Prostate gland (tissue), 2 donors: ENCODE measurements at regions not wholly inside any gene's neighbourhood (a gene's known extent, or its start where the extent isn't known, plus 50 kb on each side); places are given as distances from the start of the nearest gene placed in this dataset.
"Not testable (repeated sequence)": the region's sequence is repeated elsewhere in the genome, so short reads cannot be mapped to it uniquely, and the experiment has no call there.

ENCODE experiments used
- DNase-seq: peaks from one replicate; pipeline ENCODE4 v3.0.0-alpha.2; 2019; ENCODE audit warnings: low spot score
- H3K27ac ChIP-seq, 2 donors: fragments of 200-600 bp; sonication (generic); 2 replicates each; pipeline ENCODE4 v1.5.1; 2017 to 2019
- H3K27me3 ChIP-seq: fragments of 200-600 bp; sonication (generic); replicated peaks from 2 replicates; pipeline ENCODE4 v1.5.1; 2019; ENCODE audit not compliant: insufficient read depth
- H3K36me3 ChIP-seq, 2 donors: fragments of 200-600 bp; sonication (generic); 1 replicate in 1 of 2; 2 replicates in 1 of 2; pipeline versions ENCODE4 v1.5.1 to v1.8.1; 2017 to 2019
- H3K4me1 ChIP-seq: fragments of 200-600 bp; sonication (generic); replicated peaks from 2 replicates; pipeline ENCODE4 v1.5.1; 2019
- H3K4me3 ChIP-seq, 2 donors: fragments of 200-600 bp; sonication (generic); 2 replicates each; pipeline ENCODE4 v1.5.1; 2017 to 2019
- H3K9me3 ChIP-seq: fragments of 200-600 bp; sonication (generic); 2 replicates; pipeline ENCODE4 v1.5.1; 2017
- WGBS: methylation state at CpG from one replicate; pipeline ENCODE4 v1.1.5; 2018; 5-methylcytosine and 5-hydroxymethylcytosine counted together
- intact Hi-C: fragments of 100-400 bp; cut with DNase I; formaldehyde crosslinking; loops from one replicate; pipeline ENCODE4 v1.14.2; 2022

DNA sequence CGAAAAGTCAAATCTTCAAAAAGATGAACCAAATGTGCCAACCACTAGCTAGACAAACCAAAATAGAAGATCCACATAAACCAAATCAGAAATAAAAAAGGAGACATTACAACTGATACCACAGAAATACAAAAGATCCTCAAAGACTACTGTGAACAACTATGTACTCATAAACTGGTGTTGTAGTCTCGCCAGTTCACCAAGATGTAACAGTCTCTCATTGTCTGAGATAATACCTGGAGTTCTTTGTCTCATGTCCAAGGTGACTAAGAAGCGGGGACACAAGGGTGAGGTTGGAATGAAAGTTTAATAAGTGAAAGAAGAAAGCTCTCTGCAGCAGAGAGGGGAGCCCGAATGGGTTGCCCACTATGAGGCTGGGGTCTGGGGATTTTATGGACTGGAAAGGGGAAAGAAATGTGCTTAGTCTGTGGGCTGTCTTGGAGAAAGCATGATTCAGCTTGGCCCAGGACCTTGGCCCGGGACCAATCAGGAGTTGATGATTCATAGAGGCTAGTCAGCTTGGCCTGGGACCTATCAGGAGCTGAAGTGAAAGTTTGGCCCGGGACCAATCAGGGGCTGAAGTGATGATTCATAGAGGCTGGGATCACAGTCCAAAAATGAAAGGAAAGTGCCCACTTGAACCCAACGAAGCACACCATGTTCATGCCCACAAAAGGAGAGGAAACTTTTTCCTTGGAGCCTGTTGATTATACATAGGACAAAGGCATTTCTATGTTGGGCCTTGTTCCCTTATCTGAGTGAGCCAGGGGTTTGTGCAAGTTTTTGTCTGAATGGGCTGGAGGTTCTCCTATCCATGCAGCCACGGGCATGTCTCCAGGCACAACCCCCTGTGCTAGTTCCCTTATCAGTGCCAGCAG is 177.1 kb downstream of the SPIN4 start:
- H3K4me1 ChIP-seq, H3K9me3 ChIP-seq, H3K4me3 ChIP-seq, DNase-seq, intact Hi-C loops, H3K36me3 ChIP-seq, H3K27ac ChIP-seq, H3K27me3 ChIP-seq: not testable (repeated sequence)
- no CpG with 5 or more reads among the region's 8 CpGs for WGBS

DNA sequence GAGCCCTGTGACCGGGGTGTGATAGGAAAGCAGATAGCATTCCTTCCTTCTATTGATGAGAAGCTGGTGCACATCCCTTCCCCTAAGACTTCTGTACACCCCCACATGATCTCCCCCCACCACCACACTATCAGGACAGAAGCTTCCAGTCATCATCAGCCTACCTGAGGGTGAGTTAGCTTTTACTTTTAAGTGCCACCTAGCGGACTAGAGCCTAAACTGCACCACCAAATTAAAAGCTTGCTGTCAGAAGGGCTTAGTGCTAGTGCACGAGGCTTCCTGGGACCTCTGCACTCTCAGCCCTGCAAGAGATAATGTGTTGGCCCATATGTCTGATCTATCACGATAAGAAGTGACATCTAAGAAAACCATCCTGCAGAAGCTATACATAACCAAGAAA is 181.7 kb downstream of the SPIN4 start:
- H3K36me3 ChIP-seq, H3K4me1 ChIP-seq, H3K9me3 ChIP-seq, H3K27me3 ChIP-seq, intact Hi-C loops, H3K4me3 ChIP-seq, DNase-seq, H3K27ac ChIP-seq: not testable (repeated sequence)
- WGBS: no CpG with 5 or more reads among the region's 4 CpGs

DNA sequence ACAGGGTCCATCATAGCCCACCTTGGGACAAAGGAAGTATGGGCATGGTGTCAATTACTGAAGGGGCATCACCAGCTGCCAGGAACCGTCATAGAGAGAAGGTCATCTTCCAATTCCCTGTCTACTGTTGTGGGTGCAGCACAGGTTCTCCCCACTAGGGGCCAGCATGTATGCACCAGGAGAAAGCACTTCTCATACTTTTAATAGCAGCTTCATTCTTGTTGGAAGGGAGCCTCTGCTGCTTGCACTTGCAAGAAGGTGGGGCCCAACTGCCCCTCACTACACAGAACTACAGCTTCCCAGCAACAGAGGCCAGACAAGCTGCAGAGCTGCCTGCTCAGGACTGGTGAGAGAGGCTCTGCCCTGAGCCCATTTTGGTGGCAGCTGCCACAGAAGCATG is 182.2 kb downstream of the SPIN4 start:
- H3K27me3 ChIP-seq, H3K36me3 ChIP-seq, H3K4me3 ChIP-seq, H3K27ac ChIP-seq, intact Hi-C loops, H3K4me1 ChIP-seq, DNase-seq, H3K9me3 ChIP-seq: not testable (repeated sequence)
- whole genome bisulfite sequencing: no CpG with 5 or more reads among the region's 1 CpG

DNA sequence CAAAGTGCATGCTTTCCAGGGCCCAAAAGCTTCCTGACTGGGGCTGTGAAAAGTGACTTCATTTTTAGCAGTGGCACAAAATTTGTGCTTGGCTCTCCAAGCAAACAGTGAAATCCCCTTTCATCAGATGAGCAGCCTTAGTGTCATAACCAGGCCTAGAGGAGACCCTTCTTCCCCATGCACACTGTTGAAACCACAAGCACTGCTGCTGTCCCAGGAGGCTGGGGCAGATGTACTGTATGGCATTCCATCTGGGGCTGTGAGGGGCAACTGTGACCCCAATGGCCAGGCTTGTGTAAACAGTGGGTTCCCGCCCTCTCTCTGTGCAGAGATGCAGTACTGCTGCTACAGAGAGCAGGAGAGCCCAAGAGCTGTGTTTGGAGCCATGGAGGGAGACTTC is 184.1 kb downstream of the SPIN4 start:
- H3K27ac ChIP-seq, intact Hi-C loops, DNase-seq, H3K36me3 ChIP-seq, H3K27me3 ChIP-seq, H3K4me3 ChIP-seq, H3K4me1 ChIP-seq, H3K9me3 ChIP-seq: not testable (repeated sequence)
- no CpG with 5 or more reads among the region's 1 CpG for WGBS

DNA sequence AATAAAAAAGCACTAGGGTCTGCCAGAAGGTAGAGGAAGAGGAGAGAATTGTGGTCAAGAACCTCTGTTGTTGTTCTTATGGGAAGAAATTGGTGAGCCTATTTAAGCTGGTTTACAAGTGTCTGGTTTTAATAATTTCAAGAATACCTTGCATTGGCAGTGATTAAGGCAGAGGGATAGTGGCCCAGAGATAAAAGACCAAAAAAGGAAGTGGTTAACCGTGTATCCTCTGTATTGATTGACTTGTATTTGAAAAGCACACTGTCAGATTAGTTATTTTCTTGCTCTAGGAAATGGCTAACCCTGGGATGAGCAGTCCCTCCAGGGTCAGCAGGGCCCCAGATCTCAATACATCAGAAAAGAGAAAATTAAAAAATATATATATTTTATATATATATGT is 190.1 kb downstream of the SPIN4 start:
- intact Hi-C loops: not testable (repeated sequence)
- WGBS: no CpG with 5 or more reads among the region's 1 CpG

DNA sequence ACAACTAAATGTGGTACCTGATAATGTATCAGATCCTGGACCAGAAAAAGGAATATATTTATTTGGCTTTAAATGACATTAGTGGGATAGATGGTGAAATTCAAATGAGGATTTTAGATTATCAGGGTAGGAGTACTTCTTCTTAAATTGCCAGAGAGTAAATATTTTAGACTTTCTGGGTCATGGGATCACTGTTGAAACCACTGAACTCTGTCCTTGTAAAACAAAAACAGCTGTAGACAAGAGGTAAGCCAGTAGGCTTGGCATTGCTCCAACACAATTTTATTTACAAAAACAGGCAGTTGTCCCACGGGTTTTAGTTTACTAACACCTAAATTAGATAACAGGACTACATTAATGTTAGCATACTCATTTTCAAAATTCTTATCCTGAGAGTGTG is 190.8 kb downstream of the SPIN4 start:
- H3K27me3 ChIP-seq, H3K27ac ChIP-seq, H3K4me1 ChIP-seq, DNase-seq, H3K4me3 ChIP-seq, intact Hi-C loops, H3K9me3 ChIP-seq, H3K36me3 ChIP-seq: not testable (repeated sequence)
- no CpG with 5 or more reads among the region's 1 CpG for WGBS

More for the DNA sequence above, 190.1 kb downstream of the SPIN4 start:
- H3K9me3 ChIP-seq, H3K27ac ChIP-seq, H3K27me3 ChIP-seq, DNase-seq, H3K36me3 ChIP-seq, H3K4me1 ChIP-seq, H3K4me3 ChIP-seq: not testable (repeated sequence)

DNA sequence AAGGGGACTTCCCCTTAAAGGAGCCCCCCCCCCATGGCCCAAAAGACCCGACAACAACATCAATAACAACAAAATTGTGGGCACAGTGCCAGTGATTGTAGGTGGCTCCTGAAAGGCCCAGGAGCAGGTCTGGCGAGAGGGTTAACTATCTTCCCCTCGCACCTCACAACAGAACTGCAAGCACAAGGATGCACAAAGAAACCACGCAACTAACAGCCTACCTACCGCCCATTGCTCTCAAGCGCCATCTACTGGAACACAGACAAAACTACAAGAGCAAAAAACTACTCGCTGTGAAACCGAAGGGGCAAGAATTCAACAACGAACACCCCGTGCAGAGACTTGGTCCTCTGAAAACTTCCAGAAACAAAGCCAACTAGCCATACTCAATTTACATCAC is 205.6 kb downstream of the SPIN4 start:
- intact Hi-C loops, H3K9me3 ChIP-seq, DNase-seq, H3K4me1 ChIP-seq, H3K36me3 ChIP-seq, H3K4me3 ChIP-seq, H3K27ac ChIP-seq, H3K27me3 ChIP-seq: not testable (repeated sequence)
- no CpG with 5 or more reads among the region's 10 CpGs for WGBS

DNA sequence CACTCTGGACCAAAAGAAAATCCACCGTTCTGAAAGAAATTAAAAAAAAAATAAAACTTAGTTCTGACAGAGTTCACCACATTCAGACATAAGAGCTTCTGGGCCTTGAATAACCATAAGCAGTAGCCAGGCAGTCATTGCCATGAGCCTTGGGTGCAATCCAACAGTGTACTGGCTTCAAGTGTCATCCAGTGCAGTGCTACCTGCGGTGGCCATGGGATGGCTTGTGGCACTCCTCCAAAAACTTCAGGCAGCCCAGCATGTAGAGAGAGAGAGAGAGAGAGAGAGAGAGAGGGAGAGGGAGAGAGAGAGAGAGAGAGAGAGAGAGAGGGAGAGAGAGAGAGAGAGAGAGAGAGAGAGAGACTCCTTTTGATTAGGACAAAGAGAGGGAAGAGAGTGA is 208.5 kb downstream of the SPIN4 start:
- H3K4me1 ChIP-seq, H3K4me3 ChIP-seq, H3K27ac ChIP-seq, H3K36me3 ChIP-seq, H3K9me3 ChIP-seq, intact Hi-C loops, H3K27me3 ChIP-seq, DNase-seq: not testable (repeated sequence)
- WGBS: no CpG with 5 or more reads among the region's 2 CpGs

DNA sequence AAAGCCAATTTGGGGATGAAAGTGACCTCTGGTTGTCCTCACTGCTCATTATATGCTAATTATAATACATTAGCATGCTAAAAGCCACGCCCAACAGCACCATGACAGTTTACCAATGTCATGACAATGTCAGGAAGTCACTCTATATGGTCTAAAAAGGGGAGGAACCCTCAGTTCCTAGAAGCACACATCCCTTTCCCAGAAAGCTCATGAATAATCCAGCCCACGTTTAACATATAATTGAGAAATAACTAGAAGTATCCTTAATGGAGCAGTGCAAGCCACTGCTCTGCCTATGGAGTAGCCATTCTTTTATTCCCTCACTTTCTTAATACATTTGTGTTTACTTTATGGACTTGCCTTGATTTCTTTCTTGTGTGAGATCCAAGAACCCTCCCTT is 215.3 kb downstream of the SPIN4 start:
- H3K4me3 ChIP-seq, DNase-seq, H3K36me3 ChIP-seq, H3K27ac ChIP-seq, intact Hi-C loops, H3K9me3 ChIP-seq, H3K4me1 ChIP-seq, H3K27me3 ChIP-seq: not testable (repeated sequence)
- no CpG with 5 or more reads among the region's 2 CpGs for WGBS
